ENCODE measurements at regions not wholly inside any gene's neighbourhood (a gene's known extent, or its start where the extent isn't known, plus 50 kb on each side); places are given as distances from the start of the nearest gene placed in this dataset.

DNA sequence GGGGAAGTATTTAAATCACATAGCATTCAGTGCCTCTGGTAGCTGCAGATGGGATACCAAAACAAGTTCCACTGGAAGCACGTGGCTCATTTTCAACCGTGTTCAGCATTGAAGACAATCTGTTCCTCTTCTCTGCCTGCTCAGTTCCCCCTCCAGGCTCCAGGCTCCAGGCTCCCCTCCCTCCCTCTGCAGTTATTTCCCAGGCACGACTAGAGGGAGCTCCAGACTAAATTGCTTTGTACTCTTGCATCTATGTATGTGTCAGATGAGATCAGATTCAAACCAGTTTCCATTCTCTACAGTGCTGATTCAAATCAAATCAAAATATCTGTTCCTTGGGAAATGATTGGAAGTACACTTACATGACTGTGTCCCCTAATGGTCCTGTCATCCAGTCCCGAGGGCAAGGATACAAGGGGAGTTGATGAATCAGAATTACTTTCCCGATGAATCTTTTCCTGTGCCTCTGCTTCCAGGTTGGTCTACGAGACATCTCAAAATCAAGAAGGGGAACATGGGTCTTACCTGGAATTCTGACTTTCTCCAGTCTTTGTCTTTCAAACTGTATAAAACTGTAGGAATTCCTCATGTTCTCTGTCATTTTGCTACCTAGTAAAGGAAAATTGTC is 600.5 kb downstream of the EDEM1 start:
- H3K4me3 ChIP-seq: no peak overlapping the region
- WGBS: 34% methylated on average over 6 of the region's 6 CpGs
- no peaks in the 10 kb centered on the region for H3K36me3 ChIP-seq
- H3K27ac ChIP-seq: no peak overlapping the region
- no peak for TF ChIP-seq POLR2AphosphoS5 (IDR thresholded peaks at IDR 0.05)
- TF ChIP-seq, protein P1, sequence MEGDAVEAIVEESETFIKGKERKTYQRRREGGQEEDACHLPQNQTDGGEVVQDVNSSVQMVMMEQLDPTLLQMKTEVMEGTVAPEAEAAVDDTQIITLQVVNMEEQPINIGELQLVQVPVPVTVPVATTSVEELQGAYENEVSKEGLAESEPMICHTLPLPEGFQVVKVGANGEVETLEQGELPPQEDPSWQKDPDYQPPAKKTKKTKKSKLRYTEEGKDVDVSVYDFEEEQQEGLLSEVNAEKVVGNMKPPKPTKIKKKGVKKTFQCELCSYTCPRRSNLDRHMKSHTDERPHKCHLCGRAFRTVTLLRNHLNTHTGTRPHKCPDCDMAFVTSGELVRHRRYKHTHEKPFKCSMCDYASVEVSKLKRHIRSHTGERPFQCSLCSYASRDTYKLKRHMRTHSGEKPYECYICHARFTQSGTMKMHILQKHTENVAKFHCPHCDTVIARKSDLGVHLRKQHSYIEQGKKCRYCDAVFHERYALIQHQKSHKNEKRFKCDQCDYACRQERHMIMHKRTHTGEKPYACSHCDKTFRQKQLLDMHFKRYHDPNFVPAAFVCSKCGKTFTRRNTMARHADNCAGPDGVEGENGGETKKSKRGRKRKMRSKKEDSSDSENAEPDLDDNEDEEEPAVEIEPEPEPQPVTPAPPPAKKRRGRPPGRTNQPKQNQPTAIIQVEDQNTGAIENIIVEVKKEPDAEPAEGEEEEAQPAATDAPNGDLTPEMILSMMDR (IDR thresholded peaks at IDR 0.05): no peak
- no peak for TF ChIP-seq POLR2A (IDR thresholded peaks at IDR 0.05)
- intact Hi-C loops (cut with DNase I): no loop called here
- H3K4me1 ChIP-seq (replicated peaks): no peaks in the 10 kb centered on the region
- H3K9me3 ChIP-seq: no peaks in the 10 kb centered on the region
- H3K27me3 ChIP-seq (replicated peaks; ENCODE audit: insufficient read depth): no peaks in the 10 kb centered on the region
- DNase-seq (ENCODE audit: low spot score): no peak

DNA sequence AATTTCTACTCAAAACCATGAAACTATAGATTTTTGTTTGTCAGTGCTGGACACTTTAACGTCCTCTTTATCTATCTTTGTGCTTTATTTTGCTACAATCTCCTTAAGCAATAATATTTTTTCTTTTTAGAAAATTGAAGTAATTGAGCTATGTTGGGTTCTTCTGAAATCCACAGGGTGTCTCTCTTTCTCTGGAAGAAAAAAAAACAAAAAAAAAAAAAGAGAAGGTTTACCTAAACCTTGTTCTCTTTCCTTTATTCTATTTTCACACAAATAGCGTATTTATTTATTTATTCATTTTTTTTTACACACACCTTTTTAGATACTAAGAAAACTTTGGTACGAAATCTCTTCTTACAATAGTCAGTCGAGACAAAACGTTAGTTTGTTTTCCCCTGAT is 601.0 kb downstream of the EDEM1 start:
- Histone ChIP-seq H3K9me3 (no peaks in the 10 kb centered on the region), H3K4me3 (no peak overlapping the region), H3K27ac (no peak overlapping the region), H3K4me1 (replicated peaks) (no peaks in the 10 kb centered on the region), H3K27me3 (replicated peaks; ENCODE audit: insufficient read depth) (no peaks in the 10 kb centered on the region), H3K36me3 (no peaks in the 10 kb centered on the region)
- no peak for TF ChIP-seq POLR2AphosphoS5 (IDR thresholded peaks at IDR 0.05)
- TF ChIP-seq, protein P1 (IDR thresholded peaks at IDR 0.05): no peak
- no peak for TF ChIP-seq POLR2A (IDR thresholded peaks at IDR 0.05)
- intact Hi-C loops (cut with DNase I): no loop called here
- DNase-seq (ENCODE audit: low spot score): no peak
- WGBS: 52% methylated on average over 5 of the region's 5 CpGs

DNA sequence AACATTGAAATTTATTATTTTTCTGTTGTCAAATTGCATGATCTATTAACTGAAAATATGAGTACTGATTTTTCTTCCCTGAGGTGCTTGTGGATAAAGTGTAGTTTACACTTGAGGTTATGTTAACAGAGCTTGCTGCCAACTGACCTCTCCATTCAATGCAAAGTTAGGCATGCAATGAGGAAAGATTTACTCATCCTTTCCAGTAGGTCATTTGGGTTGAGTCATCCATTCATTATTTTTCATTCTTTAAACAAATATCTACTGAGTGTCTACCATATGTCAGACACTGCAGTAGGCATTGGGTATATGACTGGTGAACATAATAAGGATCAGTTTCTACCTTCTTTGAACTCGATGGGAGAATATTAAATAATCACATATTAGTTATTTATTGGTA is 604.1 kb downstream of the EDEM1 start:
- no peaks in the 10 kb centered on the region for H3K4me1 ChIP-seq (replicated peaks)
- no peak for DNase-seq (ENCODE audit: low spot score)
- TF ChIP-seq POLR2A (IDR thresholded peaks at IDR 0.05): no peak
- no peak for TF ChIP-seq POLR2AphosphoS5 (IDR thresholded peaks at IDR 0.05)
- TF ChIP-seq, protein P1 (IDR thresholded peaks at IDR 0.05): no peak
- no peak overlapping the region for H3K27ac ChIP-seq
- H3K36me3 ChIP-seq: no peaks in the 10 kb centered on the region
- H3K27me3 ChIP-seq (replicated peaks; ENCODE audit: insufficient read depth): no peaks in the 10 kb centered on the region
- no peaks in the 10 kb centered on the region for H3K9me3 ChIP-seq
- H3K4me3 ChIP-seq: no peak overlapping the region
- 83% methylated on average over 1 of the region's 1 CpG for WGBS
- intact Hi-C loops (cut with DNase I): no loop called here

DNA sequence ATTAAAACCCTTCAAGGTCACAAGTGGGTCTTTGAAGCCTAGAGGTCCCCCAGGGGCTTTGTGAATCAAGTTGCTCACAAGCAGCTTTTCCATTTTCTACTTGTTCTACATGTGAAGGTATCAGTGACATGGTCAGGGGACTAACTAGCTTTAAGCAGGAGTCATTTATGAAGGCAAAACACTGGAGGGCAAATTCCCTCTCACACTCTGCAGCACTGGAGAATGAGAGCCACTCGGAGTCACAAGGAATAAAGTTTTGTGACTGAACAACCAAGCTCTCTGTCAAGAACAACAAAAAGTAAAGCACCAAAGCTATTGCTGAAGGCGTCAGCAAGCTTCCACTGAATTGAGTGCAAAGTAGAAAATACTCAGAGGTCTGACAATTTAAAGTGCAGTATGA is 609.0 kb downstream of the EDEM1 start:
- H3K9me3 ChIP-seq: no peaks in the 10 kb centered on the region
- no peaks in the 10 kb centered on the region for H3K4me1 ChIP-seq (replicated peaks)
- no peaks in the 10 kb centered on the region for H3K27me3 ChIP-seq (replicated peaks; ENCODE audit: insufficient read depth)
- TF ChIP-seq POLR2A (IDR thresholded peaks at IDR 0.05): no peak
- TF ChIP-seq POLR2AphosphoS5 (IDR thresholded peaks at IDR 0.05): no peak
- TF ChIP-seq, protein P1 (IDR thresholded peaks at IDR 0.05): no peak
- no peak overlapping the region for H3K27ac ChIP-seq
- H3K36me3 ChIP-seq: no peaks in the 10 kb centered on the region
- no peak for DNase-seq (ENCODE audit: low spot score)
- 64% methylated on average over 2 of the region's 2 CpGs for WGBS
- no peak overlapping the region for H3K4me3 ChIP-seq
- intact Hi-C loops (cut with DNase I): no loop called here

DNA sequence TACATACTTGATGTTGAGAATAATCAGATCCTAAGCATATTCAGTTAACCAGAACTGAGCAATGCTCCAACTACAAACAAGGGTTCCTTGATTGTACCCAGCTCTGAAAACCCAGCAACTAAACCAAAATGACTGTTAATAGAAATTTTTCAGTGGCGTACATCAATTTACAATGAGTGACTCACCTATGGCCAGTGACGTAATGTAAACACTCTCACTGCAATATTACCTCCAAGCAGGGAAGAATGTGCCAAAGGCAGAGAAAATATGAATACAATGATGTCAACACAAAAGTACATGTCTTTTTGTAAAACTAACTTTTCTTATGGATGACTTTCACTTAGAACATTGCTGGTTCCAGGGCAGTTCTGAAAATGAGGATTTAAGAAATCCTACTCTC is 611.3 kb downstream of the EDEM1 start:
- Histone ChIP-seq H3K4me1 (replicated peaks) (no peaks in the 10 kb centered on the region), H3K27me3 (replicated peaks; ENCODE audit: insufficient read depth) (no peaks in the 10 kb centered on the region), H3K9me3 (no peaks in the 10 kb centered on the region), H3K27ac (no peak overlapping the region), H3K4me3 (no peak overlapping the region), H3K36me3 (no peaks in the 10 kb centered on the region)
- 58% methylated on average over 2 of the region's 2 CpGs for WGBS
- intact Hi-C loops (cut with DNase I): no loop called here
- TF ChIP-seq, protein P1 (IDR thresholded peaks at IDR 0.05): no peak
- no peak for TF ChIP-seq POLR2AphosphoS5 (IDR thresholded peaks at IDR 0.05)
- TF ChIP-seq POLR2A (IDR thresholded peaks at IDR 0.05): no peak
- DNase-seq (ENCODE audit: low spot score): no peak

Measured in prostate gland (tissue), 2 donors.